ENCODE measurements at regions not wholly inside any gene's neighbourhood (a gene's known extent, or its start where the extent isn't known, plus 50 kb on each side); places are given as distances from the start of the nearest gene placed in this dataset.

DNA sequence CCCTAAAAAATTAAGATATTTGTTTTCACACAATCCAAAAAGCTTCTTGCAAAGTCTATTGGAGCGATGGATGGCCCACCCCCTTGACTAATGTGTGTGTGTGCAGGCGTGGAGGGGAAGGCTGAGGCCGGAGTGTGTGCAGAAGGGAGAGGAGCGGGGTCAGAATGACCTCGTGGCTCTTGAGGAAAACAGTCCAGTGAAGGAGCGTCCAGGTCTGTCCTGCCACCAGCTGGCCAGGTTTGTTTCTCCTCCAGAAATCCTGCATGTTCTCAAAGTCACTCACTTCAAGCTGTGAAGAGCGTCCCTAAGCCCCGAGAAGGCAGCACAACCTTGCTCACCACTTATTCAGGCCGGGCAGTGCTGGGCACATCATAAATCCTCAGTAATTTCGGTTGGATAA, 69.5 kb upstream of the SSX2IP start:
- TF ChIP-seq, protein P1, sequence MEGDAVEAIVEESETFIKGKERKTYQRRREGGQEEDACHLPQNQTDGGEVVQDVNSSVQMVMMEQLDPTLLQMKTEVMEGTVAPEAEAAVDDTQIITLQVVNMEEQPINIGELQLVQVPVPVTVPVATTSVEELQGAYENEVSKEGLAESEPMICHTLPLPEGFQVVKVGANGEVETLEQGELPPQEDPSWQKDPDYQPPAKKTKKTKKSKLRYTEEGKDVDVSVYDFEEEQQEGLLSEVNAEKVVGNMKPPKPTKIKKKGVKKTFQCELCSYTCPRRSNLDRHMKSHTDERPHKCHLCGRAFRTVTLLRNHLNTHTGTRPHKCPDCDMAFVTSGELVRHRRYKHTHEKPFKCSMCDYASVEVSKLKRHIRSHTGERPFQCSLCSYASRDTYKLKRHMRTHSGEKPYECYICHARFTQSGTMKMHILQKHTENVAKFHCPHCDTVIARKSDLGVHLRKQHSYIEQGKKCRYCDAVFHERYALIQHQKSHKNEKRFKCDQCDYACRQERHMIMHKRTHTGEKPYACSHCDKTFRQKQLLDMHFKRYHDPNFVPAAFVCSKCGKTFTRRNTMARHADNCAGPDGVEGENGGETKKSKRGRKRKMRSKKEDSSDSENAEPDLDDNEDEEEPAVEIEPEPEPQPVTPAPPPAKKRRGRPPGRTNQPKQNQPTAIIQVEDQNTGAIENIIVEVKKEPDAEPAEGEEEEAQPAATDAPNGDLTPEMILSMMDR (IDR thresholded peaks at IDR 0.05; ENCODE audit: borderline replicate concordance, insufficient read depth, low read depth, low read length): no peak
- H3K4me3 ChIP-seq (ENCODE audit: low read depth, low read length): no peak overlapping the region

DNA sequence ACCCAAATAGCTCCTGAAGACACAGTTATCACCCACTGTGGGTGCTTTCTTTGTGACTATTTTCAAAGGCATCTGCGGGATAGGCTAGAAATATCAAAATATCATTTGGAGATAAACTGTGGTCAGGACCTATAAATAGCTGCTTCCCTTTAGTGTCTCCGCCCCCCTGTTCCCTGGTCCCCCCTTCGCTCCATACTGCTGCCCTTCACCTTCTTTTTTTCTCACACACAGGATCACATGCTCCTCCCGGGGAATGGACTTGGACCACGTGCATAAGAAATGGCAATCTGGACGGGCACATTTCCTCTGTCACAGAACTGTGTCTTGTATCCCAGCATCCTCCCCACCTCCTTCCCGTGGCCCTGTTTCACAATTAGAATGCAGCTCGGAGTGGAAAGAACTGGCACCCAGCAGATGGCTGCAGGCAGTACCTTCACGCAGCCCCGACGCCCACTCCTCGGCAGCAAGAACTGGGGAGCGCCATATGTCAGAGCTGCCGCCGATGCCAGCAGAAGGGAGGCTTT, 68.8 kb upstream of the SSX2IP start:
- no peak overlapping the region for H3K4me3 ChIP-seq (ENCODE audit: low read depth, low read length)
- TF ChIP-seq, protein P1 (IDR thresholded peaks at IDR 0.05; ENCODE audit: borderline replicate concordance, insufficient read depth, low read depth, low read length): no peak

DNA sequence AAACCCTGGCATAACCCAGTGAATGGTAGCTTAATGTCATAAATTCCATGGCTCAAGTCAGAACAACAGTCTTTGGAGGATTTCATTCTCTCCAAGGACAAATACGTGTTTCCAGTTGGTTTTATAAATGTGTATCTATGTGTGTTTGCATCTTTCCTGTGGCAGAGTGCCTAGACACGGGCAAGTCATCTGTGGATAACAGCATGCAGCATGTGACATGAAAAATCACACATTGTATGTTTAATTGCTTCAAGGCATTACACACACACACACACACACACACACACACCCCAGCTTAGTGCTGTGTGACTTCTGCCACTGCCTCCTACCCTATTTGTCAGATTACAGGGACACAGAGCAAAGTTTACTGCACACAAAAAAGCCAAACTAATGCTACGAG, 68.2 kb upstream of the SSX2IP start:
- TF ChIP-seq, protein P1 (IDR thresholded peaks at IDR 0.05; ENCODE audit: borderline replicate concordance, insufficient read depth, low read depth, low read length): no peak

DNA sequence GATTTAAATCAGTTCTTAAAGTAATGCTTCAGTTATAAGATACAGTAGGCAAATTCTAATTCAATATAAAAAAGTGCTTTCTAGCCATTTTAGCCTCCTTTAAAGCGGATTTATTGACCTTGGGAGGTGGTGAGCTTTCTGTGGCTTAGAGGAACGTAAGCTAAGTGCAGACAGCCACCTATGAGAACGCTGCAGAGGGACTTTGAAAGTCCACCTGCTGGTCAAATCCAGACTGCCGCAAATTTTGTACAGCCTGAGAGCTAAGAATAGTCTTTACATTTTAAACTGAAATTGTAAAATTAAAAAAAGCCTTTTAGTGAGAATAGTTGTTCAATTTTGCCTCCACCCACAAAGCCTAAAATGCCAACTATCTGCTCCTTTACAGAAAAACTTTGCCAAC, 67.0 kb upstream of the SSX2IP start:
- H3K4me3 ChIP-seq (ENCODE audit: low read depth, low read length): no peak overlapping the region
- TF ChIP-seq, protein P1 (IDR thresholded peaks at IDR 0.05; ENCODE audit: borderline replicate concordance, insufficient read depth, low read depth, low read length): no peak

More for the DNA sequence above, 68.2 kb upstream of the SSX2IP start:
- no peak overlapping the region for H3K4me3 ChIP-seq (ENCODE audit: low read depth, low read length)

DNA sequence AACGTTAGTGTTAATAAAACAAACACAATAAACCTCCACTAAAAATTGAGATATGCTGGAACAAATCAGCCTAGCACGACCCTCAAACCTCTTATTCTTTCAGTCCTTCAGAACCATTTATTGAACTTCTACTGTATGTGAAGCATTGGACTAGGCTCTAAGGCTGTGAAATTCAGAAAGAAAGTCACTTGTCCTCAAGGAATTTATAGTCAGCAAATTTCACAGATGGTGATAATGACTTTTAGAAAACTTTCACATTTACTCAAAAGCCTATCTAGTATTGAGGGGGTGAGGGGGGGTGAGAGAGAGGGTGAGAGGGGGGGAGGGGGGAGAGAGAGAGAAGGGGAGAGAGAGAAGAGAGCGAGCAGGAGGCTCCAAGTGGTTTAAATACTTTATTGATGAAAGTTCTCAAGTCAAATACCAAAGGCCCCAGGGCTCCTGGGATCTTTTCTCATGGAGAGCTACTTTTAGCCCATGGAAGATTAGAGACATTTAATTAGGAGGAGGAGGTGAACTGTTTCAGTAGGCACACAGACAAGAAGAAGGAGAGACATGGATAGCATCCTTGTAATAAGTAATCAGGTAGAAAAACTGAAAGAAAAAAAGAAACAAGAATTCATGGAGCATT, 66.3 kb upstream of the SSX2IP start:
- TF ChIP-seq, protein P1 (IDR thresholded peaks at IDR 0.05; ENCODE audit: borderline replicate concordance, insufficient read depth, low read depth, low read length): no peak
- H3K4me3 ChIP-seq (ENCODE audit: low read depth, low read length): no peak overlapping the region

DNA sequence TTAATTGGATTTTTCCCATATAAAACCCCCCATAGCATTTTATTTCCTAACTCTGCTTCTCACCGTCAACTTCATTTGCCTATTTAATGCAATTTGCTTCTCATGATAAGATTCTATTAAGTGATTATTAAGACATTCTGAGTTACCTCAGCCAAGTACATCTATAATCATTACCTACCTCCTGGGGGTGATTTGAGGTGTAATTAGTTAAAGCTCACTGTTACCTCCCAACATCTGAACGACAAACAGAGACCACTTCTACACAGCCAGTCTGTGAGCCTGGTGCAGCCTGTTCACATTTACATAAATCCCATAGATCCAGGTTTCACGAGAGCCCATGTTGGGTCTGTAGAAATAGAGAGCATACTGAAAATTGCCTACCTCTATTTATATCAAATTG, 65.7 kb upstream of the SSX2IP start:
- H3K4me3 ChIP-seq (ENCODE audit: low read depth, low read length): no peak overlapping the region
- TF ChIP-seq, protein P1 (IDR thresholded peaks at IDR 0.05; ENCODE audit: borderline replicate concordance, insufficient read depth, low read depth, low read length): no peak

DNA sequence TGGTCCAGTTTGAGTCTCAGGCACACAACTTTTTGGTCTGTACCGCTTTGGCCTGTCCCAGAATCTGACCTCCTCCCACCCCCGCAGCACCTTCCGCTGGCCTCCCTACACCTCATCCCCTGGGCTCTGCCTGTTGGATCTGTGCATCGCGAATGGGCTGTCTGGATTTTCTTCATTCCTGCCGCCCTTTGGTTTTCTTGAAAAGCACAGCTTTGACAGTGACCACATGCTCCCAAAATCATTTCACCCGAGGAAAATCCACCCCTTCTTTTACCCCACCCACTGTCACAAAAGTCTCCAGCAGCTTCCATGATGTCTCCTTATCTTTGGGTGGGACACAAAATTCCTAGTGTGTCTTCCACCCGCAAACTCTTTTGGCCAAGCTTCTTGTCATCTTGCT, 65.0 kb upstream of the SSX2IP start:
- TF ChIP-seq, protein P1 (IDR thresholded peaks at IDR 0.05; ENCODE audit: borderline replicate concordance, insufficient read depth, low read depth, low read length): no peak
- no peak overlapping the region for H3K4me3 ChIP-seq (ENCODE audit: low read depth, low read length)
